ENCODE measurements at regions not wholly inside any gene's neighbourhood (a gene's known extent, or its start where the extent isn't known, plus 50 kb on each side); places are given as distances from the start of the nearest gene placed in this dataset.

DNA sequence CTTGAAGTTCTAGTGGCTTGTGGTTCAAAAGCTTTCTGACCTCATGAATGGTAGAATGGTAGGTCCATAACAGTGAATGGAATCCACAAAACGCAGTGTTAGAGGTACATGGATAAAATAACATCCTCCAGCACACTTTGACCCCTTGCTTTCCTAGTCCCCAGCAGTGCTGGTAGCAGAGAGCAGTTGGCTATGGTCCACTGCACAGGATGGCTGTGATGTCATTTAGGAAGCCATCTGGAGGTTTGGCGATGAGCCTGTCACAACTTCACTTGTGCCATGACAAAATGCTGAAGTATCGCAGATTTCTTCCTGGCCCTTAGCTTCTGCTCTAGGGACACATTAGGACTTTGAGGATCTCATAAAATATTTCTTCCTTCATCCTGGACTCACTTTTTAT, 300.0 kb upstream of the FZD8 start:
- H3K27me3 ChIP-seq, result no peaks in the 10 kb centered on the region
- peak in 6 of 8 donors; percentile 15 to 66 (median 38) for ATAC-seq

DNA sequence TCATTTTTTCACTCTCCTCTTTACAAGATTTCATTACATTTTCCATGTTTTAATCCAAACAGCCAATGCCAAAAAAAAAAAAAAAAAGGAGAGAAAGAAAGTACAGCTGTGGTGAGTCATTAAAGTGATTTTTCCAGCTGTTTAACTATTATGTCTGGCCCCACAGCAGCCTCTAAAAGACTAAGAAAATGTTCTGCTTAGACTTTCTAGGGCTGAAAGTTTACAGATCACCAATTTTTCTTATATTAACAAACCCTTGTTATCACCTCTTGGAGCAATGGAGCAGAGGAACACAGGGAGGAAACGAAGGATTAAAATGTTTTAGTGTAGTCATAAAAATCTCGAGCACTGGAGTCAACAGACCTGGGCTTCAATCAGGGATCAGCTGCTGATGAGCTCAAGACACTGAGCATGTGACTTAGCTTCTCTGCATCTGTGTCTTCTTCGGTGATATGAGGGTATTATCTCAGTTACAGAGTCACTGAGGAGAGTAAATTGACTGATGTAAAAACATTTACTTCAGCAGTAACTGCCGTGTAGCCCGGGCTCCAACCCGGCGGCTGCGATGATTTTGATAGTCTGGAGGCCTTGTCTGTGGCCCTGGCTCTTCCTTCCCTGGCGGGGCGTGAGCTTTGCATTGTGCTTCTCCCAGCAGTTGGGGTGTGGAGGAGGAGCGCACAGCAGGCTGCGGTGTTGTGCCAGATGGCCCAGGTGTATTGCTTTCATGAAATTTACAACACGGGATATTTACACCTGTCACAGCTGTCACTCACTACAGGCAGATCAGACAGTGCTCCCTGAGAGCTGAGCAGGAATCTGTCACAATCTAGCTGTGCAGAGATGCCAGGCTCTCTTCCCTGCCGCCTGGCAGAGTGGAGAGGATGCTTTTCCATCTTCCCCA, 298.3 kb upstream of the FZD8 start:
- intact Hi-C loops (cut with DNase I), result no loop called here
- WGBS, 2 donors, result 57 to 61% methylated on average over 14 of the region's 14 CpGs
- DNase-seq (no peak), ATAC-seq (peak in 7 of 8 donors; percentile 68 to 86 (median 81))
- Histone ChIP-seq H3K27ac (peak overlapping the region in 7 of 10 donors; percentile 23 to 65 (median 60)), H3K27me3 (no peaks in the 10 kb centered on the region), H3K4me3 (no peak overlapping the region), H3K36me3 (no peaks in the 10 kb centered on the region), H3K9me3 (no peaks in the 10 kb centered on the region), H3K4me1 (peaks cover 0 to 21% (median 4%) of the 10 kb centered on the region in 9 donors)
- TF ChIP-seq CTCF (IDR thresholded peaks at IDR 0.05), result no peak

More for the DNA sequence above, 300.0 kb upstream of the FZD8 start:
- no peaks in the 10 kb centered on the region for H3K36me3 ChIP-seq
- TF ChIP-seq CTCF (IDR thresholded peaks at IDR 0.05), result no peak
- DNase-seq, result peak in 1 of 2 donors; percentile 10
- intact Hi-C loops (cut with DNase I), result no loop called here
- 54 to 70% methylated on average over 3 of the region's 3 CpGs for WGBS, 2 donors
- peaks cover 0 to 21% (median 4%) of the 10 kb centered on the region in 9 donors for H3K4me1 ChIP-seq
- no peaks in the 10 kb centered on the region for H3K9me3 ChIP-seq
- H3K4me3 ChIP-seq, result no peak overlapping the region
- no peak overlapping the region for H3K27ac ChIP-seq

GRCh38 chr10:35938160-35938559, 296.1 kb upstream of the FZD8 start:
- H3K4me3 ChIP-seq, result no peak overlapping the region

DNA sequence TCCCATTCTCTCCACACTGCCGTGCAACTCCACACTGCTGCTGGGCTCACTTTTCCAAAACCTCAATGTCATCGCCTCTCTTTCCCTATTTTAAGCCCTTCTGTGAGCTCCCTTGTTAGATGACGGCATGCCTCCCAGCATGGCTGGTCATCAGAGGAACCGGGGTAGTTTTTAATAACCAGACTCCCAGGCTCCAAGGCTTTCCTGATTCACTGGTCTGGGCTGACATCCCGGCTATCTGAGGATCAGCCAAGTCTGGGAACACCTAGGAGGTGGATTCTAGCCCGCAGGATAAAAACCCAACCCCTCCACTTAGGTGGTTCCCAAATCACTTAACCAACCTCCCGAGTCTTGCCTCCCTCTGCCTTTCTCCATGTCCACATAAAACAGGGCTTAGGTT, 295.4 kb upstream of the FZD8 start:
- no peak for TF ChIP-seq CTCF (IDR thresholded peaks at IDR 0.05)
- DNase-seq (no peak), ATAC-seq (no peak)
- H3K4me1 ChIP-seq, result peaks cover 0 to 19% (median 4%) of the 10 kb centered on the region in 9 donors
- no peaks in the 10 kb centered on the region for H3K9me3 ChIP-seq
- no peaks in the 10 kb centered on the region for H3K36me3 ChIP-seq
- no peak overlapping the region for H3K27ac ChIP-seq
- intact Hi-C loops (cut with DNase I), result no loop called here
- H3K4me3 ChIP-seq, result no peak overlapping the region
- WGBS, 2 donors, result 87 to 92% methylated on average over 7 of the region's 7 CpGs
- peaks cover 0 to 5% (median 0%) of the 10 kb centered on the region in 7 donors for H3K27me3 ChIP-seq

More at GRCh38 chr10:35938160-35938559, 296.1 kb upstream of the FZD8 start:
- peaks cover 0 to 21% (median 4%) of the 10 kb centered on the region in 9 donors for H3K4me1 ChIP-seq
- intact Hi-C loops (cut with DNase I), result no loop called here
- TF ChIP-seq CTCF (IDR thresholded peaks at IDR 0.05), result no peak
- H3K9me3 ChIP-seq, result no peaks in the 10 kb centered on the region
- 94 to 96% methylated on average over 5 of the region's 5 CpGs for WGBS, 2 donors
- H3K27me3 ChIP-seq, result peaks cover 0 to 5% (median 0%) of the 10 kb centered on the region in 7 donors
- ATAC-seq, result no peak
- no peak for DNase-seq
- no peaks in the 10 kb centered on the region for H3K36me3 ChIP-seq
- no peak overlapping the region for H3K27ac ChIP-seq

Data from heart right ventricle (tissue), 16 donors.